ENCODE measurements at regions not wholly inside any gene's neighbourhood (a gene's known extent, or its start where the extent isn't known, plus 50 kb on each side); places are given as distances from the start of the nearest gene placed in this dataset.

DNA sequence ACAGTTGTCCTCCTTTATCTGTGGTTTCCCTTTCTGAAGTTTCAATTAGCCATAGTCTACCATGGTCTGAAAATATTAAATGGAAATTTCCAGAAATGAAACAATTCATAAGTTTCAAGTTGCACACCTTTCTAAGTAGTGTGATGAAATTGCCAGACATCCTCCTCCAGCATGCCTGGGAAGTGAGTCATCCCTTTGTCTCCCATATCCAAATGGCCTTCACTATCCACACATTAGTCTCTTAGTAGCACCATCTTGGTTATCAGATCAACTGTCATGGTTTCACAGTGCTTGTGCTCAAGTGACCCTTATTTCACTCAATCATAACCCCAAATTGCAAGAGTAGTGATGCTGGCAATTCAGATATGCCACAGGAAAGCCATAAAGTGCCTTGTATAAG lies 83.4 kb upstream of the PPP1R9A start:
- TF ChIP-seq, protein P1, sequence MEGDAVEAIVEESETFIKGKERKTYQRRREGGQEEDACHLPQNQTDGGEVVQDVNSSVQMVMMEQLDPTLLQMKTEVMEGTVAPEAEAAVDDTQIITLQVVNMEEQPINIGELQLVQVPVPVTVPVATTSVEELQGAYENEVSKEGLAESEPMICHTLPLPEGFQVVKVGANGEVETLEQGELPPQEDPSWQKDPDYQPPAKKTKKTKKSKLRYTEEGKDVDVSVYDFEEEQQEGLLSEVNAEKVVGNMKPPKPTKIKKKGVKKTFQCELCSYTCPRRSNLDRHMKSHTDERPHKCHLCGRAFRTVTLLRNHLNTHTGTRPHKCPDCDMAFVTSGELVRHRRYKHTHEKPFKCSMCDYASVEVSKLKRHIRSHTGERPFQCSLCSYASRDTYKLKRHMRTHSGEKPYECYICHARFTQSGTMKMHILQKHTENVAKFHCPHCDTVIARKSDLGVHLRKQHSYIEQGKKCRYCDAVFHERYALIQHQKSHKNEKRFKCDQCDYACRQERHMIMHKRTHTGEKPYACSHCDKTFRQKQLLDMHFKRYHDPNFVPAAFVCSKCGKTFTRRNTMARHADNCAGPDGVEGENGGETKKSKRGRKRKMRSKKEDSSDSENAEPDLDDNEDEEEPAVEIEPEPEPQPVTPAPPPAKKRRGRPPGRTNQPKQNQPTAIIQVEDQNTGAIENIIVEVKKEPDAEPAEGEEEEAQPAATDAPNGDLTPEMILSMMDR (conservative IDR thresholded peaks at IDR 0.05; ENCODE audit: low read length) = no peak
- TF ChIP-seq EZH2phosphoT487 (IDR thresholded peaks at IDR 0.05; ENCODE audit: borderline replicate concordance, low read depth, low read length) = no peak
